ENCODE measurements at regions not wholly inside any gene's neighbourhood (a gene's known extent, or its start where the extent isn't known, plus 50 kb on each side); places are given as distances from the start of the nearest gene placed in this dataset.

DNA sequence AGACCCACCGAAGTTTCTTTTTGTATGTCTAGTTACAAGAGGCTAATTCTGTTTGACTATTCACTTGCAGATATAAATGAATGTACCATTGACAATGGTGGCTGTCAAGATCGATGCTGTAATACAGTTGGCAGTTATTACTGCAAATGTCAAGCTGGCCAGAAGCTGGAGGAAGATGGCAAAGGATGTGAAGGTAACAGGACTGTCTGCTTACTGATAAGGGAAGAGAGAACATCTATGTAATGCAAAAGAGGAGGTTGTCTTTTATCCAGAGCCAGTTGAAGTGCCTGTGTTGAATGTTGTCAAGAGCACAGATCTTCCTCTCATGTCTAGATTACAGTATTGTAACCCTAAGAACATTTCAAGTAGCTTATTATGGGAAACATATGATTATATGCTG is 549.5 kb upstream of the GOLIM4 start:
- Histone ChIP-seq H3K36me3 (ENCODE audit: insufficient read depth, low read length) (no peaks in the 10 kb centered on the region), H2AFZ (ENCODE audit: low read length) (no peak overlapping the region), H3K4me1 (ENCODE audit: insufficient read depth, low read length) (no peaks in the 10 kb centered on the region), H3K79me2 (ENCODE audit: insufficient read depth, low read length) (no peaks in the 10 kb centered on the region), H3K27ac (ENCODE audit: low read depth, low read length) (no peak overlapping the region), H3K27me3 (ENCODE audit: insufficient read depth, low read length) (no peaks in the 10 kb centered on the region), H4K20me1 (ENCODE audit: insufficient read depth, low read length) (no peaks in the 10 kb centered on the region), H3K4me2 (ENCODE audit: insufficient read depth, low read length) (no peak overlapping the region), H3K4me3 (ENCODE audit: insufficient read depth, low read length) (no peak overlapping the region), H3K9me3 (ENCODE audit: low read depth, low read length) (no peaks in the 10 kb centered on the region)
- TF ChIP-seq CTCF (IDR thresholded peaks at IDR 0.05; ENCODE audit: extremely low read depth, low read depth, low read length): no peak
- DNase-seq (ENCODE audit: insufficient read length, low spot score, missing footprints): no peak

DNA sequence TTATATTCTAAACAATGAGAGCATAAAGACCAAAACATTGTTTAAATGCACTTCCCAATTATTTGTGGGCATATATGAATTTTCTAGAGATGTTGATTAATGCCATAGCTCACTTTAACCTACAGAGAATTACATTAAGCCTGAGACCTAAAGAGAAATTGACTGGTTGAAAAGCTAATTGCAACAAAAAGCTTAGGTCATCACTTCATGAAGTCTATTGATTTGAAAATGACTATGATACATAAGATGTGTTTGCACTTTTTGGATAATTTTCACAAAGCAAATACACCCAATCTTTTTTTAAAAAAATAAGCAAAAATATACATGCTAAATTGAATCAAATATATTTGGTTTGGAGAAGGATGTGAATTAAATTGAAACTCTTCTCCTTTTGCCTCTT is 532.8 kb upstream of the GOLIM4 start:
- DNase-seq (ENCODE audit: insufficient read length, low spot score, missing footprints): no peak
- H4K20me1 ChIP-seq (ENCODE audit: insufficient read depth, low read length): no peaks in the 10 kb centered on the region
- TF ChIP-seq CTCF (IDR thresholded peaks at IDR 0.05; ENCODE audit: extremely low read depth, low read depth, low read length): no peak
- no peaks in the 10 kb centered on the region for H3K27me3 ChIP-seq (ENCODE audit: insufficient read depth, low read length)
- H3K4me1 ChIP-seq (ENCODE audit: insufficient read depth, low read length): no peaks in the 10 kb centered on the region
- no peak overlapping the region for H3K4me2 ChIP-seq (ENCODE audit: insufficient read depth, low read length)
- no peaks in the 10 kb centered on the region for H3K79me2 ChIP-seq (ENCODE audit: insufficient read depth, low read length)
- H3K27ac ChIP-seq (ENCODE audit: low read depth, low read length): no peak overlapping the region
- H3K9me3 ChIP-seq (ENCODE audit: low read depth, low read length): no peaks in the 10 kb centered on the region
- no peak overlapping the region for H3K4me3 ChIP-seq (ENCODE audit: insufficient read depth, low read length)
- no peak overlapping the region for H2AFZ ChIP-seq (ENCODE audit: low read length)
- H3K36me3 ChIP-seq (ENCODE audit: insufficient read depth, low read length): no peaks in the 10 kb centered on the region

DNA sequence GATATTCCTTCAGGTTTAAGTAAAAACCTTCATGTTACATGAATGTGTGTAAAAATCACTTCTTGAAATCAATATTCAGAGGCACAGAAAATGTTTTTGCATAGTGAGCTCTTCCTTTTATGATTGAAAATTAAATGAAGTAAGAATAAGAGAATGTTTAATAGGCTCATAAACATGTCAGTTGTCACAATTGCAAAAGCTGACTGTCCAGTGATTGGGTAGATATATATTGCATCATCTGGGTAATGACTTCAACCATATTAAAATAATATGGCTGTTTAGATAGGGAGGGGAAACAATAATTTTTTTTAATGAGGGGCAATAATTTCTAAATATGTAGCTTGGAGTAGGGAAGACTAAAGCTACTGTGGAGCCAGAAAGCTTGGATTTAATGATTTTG is 529.8 kb upstream of the GOLIM4 start:
- Histone ChIP-seq H3K27me3 (ENCODE audit: insufficient read depth, low read length) (no peaks in the 10 kb centered on the region), H3K9me3 (ENCODE audit: low read depth, low read length) (no peaks in the 10 kb centered on the region), H3K36me3 (ENCODE audit: insufficient read depth, low read length) (no peaks in the 10 kb centered on the region), H3K79me2 (ENCODE audit: insufficient read depth, low read length) (no peaks in the 10 kb centered on the region), H3K4me3 (ENCODE audit: insufficient read depth, low read length) (no peak overlapping the region), H2AFZ (ENCODE audit: low read length) (no peak overlapping the region), H3K4me2 (ENCODE audit: insufficient read depth, low read length) (no peak overlapping the region), H3K27ac (ENCODE audit: low read depth, low read length) (no peak overlapping the region), H3K4me1 (ENCODE audit: insufficient read depth, low read length) (no peaks in the 10 kb centered on the region), H4K20me1 (ENCODE audit: insufficient read depth, low read length) (no peaks in the 10 kb centered on the region)
- TF ChIP-seq CTCF (IDR thresholded peaks at IDR 0.05; ENCODE audit: extremely low read depth, low read depth, low read length): no peak
- DNase-seq (ENCODE audit: insufficient read length, low spot score, missing footprints): no peak

- no peak for TF ChIP-seq CTCF (IDR thresholded peaks at IDR 0.05; ENCODE audit: extremely low read depth, low read depth, low read length)
- Histone ChIP-seq H4K20me1 (ENCODE audit: insufficient read depth, low read length) (no peaks in the 10 kb centered on the region), H3K27me3 (ENCODE audit: insufficient read depth, low read length) (no peaks in the 10 kb centered on the region), H3K27ac (ENCODE audit: low read depth, low read length) (no peak overlapping the region), H2AFZ (ENCODE audit: low read length) (no peak overlapping the region), H3K4me2 (ENCODE audit: insufficient read depth, low read length) (no peak overlapping the region), H3K36me3 (ENCODE audit: insufficient read depth, low read length) (no peaks in the 10 kb centered on the region), H3K79me2 (ENCODE audit: insufficient read depth, low read length) (no peaks in the 10 kb centered on the region), H3K9me3 (ENCODE audit: low read depth, low read length) (no peaks in the 10 kb centered on the region), H3K4me1 (ENCODE audit: insufficient read depth, low read length) (no peaks in the 10 kb centered on the region), H3K4me3 (ENCODE audit: insufficient read depth, low read length) (no peak overlapping the region)
- DNase-seq (ENCODE audit: insufficient read length, low spot score, missing footprints): no peak
Observed at GRCh38 chr3:168624892-168625448, 529.2 kb upstream of the GOLIM4 start.
